ENCODE measurements at regions not wholly inside any gene's neighbourhood (a gene's known extent, or its start where the extent isn't known, plus 50 kb on each side); places are given as distances from the start of the nearest gene placed in this dataset.
A peak's percentile ranks its signal among the peaks of the same experiment; 100 is the strongest.

DNA sequence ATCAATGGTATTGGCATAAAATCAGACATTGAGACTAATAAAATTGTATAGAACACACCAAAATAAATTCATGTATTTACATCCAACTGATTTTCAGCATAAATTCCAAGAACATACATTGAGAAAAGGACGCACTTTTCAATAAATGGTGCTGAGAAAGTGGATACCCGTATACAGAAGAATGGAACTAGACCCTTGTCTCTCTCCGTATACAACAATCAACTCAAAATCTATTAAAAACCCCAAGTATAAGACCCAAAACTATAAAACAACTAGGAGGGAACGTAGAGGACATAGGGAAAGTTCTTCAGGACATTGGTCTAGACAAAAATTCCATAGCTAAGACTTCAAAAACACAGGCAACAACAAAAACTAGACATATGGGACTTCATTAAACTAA lies 97.4 kb downstream of the GGTLC2 start:
- no peak overlapping the region for H3K4me3 ChIP-seq (ENCODE audit: low read depth, low read length)
- TF ChIP-seq, protein P1, sequence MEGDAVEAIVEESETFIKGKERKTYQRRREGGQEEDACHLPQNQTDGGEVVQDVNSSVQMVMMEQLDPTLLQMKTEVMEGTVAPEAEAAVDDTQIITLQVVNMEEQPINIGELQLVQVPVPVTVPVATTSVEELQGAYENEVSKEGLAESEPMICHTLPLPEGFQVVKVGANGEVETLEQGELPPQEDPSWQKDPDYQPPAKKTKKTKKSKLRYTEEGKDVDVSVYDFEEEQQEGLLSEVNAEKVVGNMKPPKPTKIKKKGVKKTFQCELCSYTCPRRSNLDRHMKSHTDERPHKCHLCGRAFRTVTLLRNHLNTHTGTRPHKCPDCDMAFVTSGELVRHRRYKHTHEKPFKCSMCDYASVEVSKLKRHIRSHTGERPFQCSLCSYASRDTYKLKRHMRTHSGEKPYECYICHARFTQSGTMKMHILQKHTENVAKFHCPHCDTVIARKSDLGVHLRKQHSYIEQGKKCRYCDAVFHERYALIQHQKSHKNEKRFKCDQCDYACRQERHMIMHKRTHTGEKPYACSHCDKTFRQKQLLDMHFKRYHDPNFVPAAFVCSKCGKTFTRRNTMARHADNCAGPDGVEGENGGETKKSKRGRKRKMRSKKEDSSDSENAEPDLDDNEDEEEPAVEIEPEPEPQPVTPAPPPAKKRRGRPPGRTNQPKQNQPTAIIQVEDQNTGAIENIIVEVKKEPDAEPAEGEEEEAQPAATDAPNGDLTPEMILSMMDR (conservative IDR thresholded peaks at IDR 0.05; ENCODE audit: low read depth, low read length) = no peak
- DNase-seq (ENCODE audit: low read depth) = no peak

- TF ChIP-seq, protein P1 (conservative IDR thresholded peaks at IDR 0.05; ENCODE audit: low read depth, low read length) = no peak
- DNase-seq (ENCODE audit: low read depth) = no peak
- no peak overlapping the region for H3K4me3 ChIP-seq (ENCODE audit: low read depth, low read length)
Observed at GRCh38 chr22:22742641-22743040, 98.2 kb downstream of the GGTLC2 start.

DNA sequence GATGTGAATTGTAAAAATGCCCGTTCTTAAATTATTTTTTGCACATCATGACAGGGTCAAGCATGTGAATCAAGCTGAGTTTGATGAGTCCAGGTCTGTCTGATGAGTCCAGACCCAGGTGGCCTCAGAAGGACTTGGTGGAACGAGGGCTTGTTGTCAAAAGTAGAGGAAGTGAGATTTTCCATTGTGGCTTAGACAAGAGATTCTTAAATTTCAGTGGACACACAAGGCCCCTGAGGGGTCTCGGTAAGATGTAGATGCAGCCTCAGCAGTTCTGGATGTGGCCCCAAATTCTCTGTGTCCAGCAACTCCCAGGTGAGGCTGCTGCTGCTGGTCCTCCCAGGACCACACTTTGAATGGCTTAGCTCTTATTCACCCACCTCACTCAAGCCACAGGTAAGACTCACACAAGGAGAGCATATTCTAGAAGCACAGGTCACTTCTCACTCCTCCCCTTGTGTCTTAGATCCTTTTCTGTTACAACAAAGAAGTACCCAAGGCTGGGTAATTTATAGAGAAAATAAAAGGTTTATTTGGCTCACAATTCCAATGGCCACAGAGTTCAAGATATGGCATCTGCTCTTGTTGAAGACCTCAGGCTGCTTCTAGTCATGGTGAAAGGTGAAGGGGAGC lies 98.8 kb downstream of the GGTLC2 start:
- DNase-seq (ENCODE audit: low read depth) = no peak
- TF ChIP-seq, protein P1 (conservative IDR thresholded peaks at IDR 0.05; ENCODE audit: low read depth, low read length) = no peak
- H3K4me3 ChIP-seq (ENCODE audit: low read depth, low read length) = no peak overlapping the region

- no peak for DNase-seq (ENCODE audit: low read depth)
- TF ChIP-seq, protein P1 (conservative IDR thresholded peaks at IDR 0.05; ENCODE audit: low read depth, low read length) = no peak
- H3K4me3 ChIP-seq (ENCODE audit: low read depth, low read length) = no peak overlapping the region
Observed at GRCh38 chr22:22744412-22745224, 100.2 kb downstream of the GGTLC2 start.

DNA sequence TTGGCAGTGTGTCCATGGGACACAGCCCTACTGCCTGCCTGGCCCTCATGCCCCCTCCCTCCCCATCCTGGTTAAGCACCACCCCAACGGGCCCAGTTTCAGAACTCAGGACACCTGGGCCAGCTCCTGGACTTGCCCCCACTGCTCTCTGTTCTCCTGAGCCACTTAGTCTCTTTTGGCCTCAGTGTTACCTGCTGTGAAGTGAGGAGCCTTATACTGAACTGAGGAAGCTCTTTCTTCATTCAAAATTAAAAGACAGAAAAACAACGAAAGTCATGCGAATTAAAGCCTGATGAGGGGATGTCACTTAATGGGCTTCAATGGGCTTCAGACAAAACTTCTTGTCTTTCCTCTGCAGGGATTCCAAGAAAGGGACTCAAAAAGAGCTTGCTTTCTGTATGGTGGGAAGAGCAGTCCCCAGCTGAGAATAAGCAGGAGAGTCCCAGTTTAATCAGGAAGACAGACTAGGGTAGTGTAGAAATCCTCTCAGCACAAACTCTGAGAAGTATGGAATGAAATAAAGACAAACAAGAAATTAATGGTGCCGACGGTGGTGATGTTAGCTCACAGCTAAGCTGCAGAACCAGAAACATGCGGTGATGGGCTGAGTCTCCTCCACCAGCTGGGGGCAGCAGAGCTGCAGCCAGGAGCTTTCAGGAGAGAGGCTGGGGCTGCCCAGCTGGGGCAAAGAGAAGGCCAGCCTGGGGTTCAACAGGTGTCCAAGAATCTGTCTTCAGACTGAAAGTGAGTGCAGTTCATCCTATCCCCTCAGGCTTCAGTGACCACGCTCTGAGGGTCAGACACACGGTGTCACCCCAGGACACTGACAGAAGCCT lies 101.0 kb downstream of the GGTLC2 start:
- TF ChIP-seq, protein P1 (conservative IDR thresholded peaks at IDR 0.05; ENCODE audit: low read depth, low read length) = peak; percentile 72
- no peak for DNase-seq (ENCODE audit: low read depth)
- no peak overlapping the region for H3K4me3 ChIP-seq (ENCODE audit: low read depth, low read length)

DNA sequence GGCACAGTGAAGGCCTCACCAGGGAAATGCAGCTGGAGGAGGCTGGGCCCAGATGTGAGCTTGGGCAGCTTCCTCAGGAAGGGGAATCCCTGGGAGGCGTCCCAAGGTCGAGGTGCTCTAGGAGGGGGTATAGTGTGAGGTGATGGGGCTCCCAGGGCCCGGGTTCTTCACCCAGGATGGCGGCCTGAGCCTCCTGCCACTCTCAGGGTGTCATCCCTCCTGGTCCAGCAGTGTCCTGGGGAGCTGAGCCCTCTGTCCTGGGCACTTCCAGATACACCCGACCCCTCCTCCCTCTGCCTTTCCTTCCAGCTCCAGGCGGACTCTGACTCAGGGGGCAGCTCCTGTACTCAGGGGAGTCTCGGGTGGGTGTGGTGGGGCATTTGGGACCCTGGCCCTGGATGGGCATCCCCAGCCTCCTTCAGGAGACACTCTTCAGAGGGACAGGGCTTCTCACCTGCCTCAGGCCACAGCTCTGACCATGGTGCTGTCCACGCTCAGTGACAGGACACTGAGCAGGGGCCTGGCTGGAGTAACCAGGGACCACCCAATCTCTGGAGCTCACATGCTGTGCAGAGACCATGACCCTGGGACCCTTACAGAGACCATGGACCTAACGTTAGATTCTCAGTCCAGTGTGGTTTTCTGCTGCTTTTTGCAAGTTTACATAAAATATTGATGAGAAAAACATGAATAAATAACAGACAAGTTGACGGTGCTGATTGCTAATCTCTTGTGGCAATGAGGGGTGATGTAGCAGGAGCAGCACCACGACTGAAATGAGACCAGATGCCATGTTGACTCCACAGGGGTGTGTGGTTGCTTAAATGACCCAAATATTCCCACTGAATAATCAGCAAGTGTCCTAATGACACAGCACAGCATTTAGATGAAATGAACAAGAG lies 101.9 kb downstream of the GGTLC2 start:
- TF ChIP-seq, protein P1 (conservative IDR thresholded peaks at IDR 0.05; ENCODE audit: low read depth, low read length) = no peak
- no peak overlapping the region for H3K4me3 ChIP-seq (ENCODE audit: low read depth, low read length)
- DNase-seq (ENCODE audit: low read depth) = no peak
